Astrocyte of the hippocampus (primary cell): ENCODE measurements at regions not wholly inside any gene's neighbourhood (a gene's known extent, or its start where the extent isn't known, plus 50 kb on each side); places are given as distances from the start of the nearest gene placed in this dataset.

Experiments
- DNase-seq: peaks from one replicate; pipeline ENCODE4 v3.0.0; 2011; ENCODE audit warnings: low read depth, low spot score

- DNase-seq = no peak
Observed at GRCh38 chr3:18774319-18775088, 349.4 kb upstream of the SATB1 start.

GRCh38 chr3:18772699-18773305, 347.7 kb upstream of the SATB1 start:
- DNase-seq = no peak

GRCh38 chr3:18771931-18772330, 346.8 kb upstream of the SATB1 start:
- DNase-seq = no peak

GRCh38 chr3:18770800-18771199, 345.7 kb upstream of the SATB1 start:
- DNase-seq = no peak

GRCh38 chr3:18767756-18768303, 342.7 kb upstream of the SATB1 start:
- DNase-seq = no peak

GRCh38 chr3:18766974-18767373, 341.8 kb upstream of the SATB1 start:
- no peak for DNase-seq

GRCh38 chr3:18765662-18766061, 340.5 kb upstream of the SATB1 start:
- DNase-seq = no peak

- DNase-seq = no peak
Observed at GRCh38 chr3:18765161-18765560, 340.0 kb upstream of the SATB1 start.

- DNase-seq = no peak
Observed at GRCh38 chr3:18761530-18761929, 336.4 kb upstream of the SATB1 start.

- DNase-seq = peak; percentile 29
Observed at GRCh38 chr3:18758047-18758704, 333.0 kb upstream of the SATB1 start.

- DNase-seq = no peak
Observed at GRCh38 chr3:18757476-18757875, 332.3 kb upstream of the SATB1 start.

GRCh38 chr3:18752273-18752934, 327.3 kb upstream of the SATB1 start:
- DNase-seq = no peak

- no peak for DNase-seq
Observed at GRCh38 chr3:18751514-18751913, 326.4 kb upstream of the SATB1 start.

- no peak for DNase-seq
Observed at GRCh38 chr3:18747383-18747782, 322.2 kb upstream of the SATB1 start.

GRCh38 chr3:18745472-18745871, 320.3 kb upstream of the SATB1 start:
- no peak for DNase-seq

GRCh38 chr3:18744472-18744871, 319.3 kb upstream of the SATB1 start:
- DNase-seq = no peak

- no peak for DNase-seq
Observed at GRCh38 chr3:18743761-18744160, 318.6 kb upstream of the SATB1 start.

- no peak for DNase-seq
Observed at GRCh38 chr3:18740631-18741583, 315.8 kb upstream of the SATB1 start.

- DNase-seq = no peak
Observed at GRCh38 chr3:18739099-18739433, 313.9 kb upstream of the SATB1 start.

- no peak for DNase-seq
Observed at GRCh38 chr3:18738393-18739098, 313.4 kb upstream of the SATB1 start.
